NCI-H1436 (cell line): ENCODE measurements at regions not wholly inside any gene's neighbourhood (a gene's known extent, or its start where the extent isn't known, plus 50 kb on each side); places are given as distances from the start of the nearest gene placed in this dataset.
A peak's percentile ranks its signal among the peaks of the same experiment; 100 is the strongest.

Experiments used
- DNase-seq: peaks from one replicate; lab custom pipeline; 2025; lab: John Stamatoyannopoulos, UW

GRCh38 chr9:118059484-118060278 lies 355.5 kb downstream of the TLR4 start:
- peak; percentile 18 for DNase-seq

- no peak for DNase-seq
Measured at GRCh38 chr9:118083161-118083560, 379.0 kb downstream of the TLR4 start.

GRCh38 chr9:118088090-118088489 lies 383.9 kb downstream of the TLR4 start:
- no peak for DNase-seq

- no peak for DNase-seq
Measured at GRCh38 chr9:118091226-118091625, 387.0 kb downstream of the TLR4 start.

- no peak for DNase-seq
Measured at GRCh38 chr9:118091711-118092500, 387.7 kb downstream of the TLR4 start.

GRCh38 chr9:118094387-118094786 lies 390.2 kb downstream of the TLR4 start:
- DNase-seq, result no peak

GRCh38 chr9:118100529-118101419 lies 396.6 kb downstream of the TLR4 start:
- DNase-seq, result no peak

GRCh38 chr9:118104363-118104762 lies 400.2 kb downstream of the TLR4 start:
- no peak for DNase-seq

- no peak for DNase-seq
Measured at GRCh38 chr9:118108971-118109370, 404.8 kb downstream of the TLR4 start.

- no peak for DNase-seq
Measured at GRCh38 chr9:118109542-118109941, 405.3 kb downstream of the TLR4 start.

GRCh38 chr9:118121361-118121760 lies 417.2 kb downstream of the TLR4 start:
- DNase-seq, result no peak

GRCh38 chr9:118128313-118128712 lies 424.1 kb downstream of the TLR4 start:
- DNase-seq, result no peak

- no peak for DNase-seq
Measured at GRCh38 chr9:118129541-118129940, 425.3 kb downstream of the TLR4 start.

- DNase-seq, result no peak
Measured at GRCh38 chr9:118148990-118149389, 444.8 kb downstream of the TLR4 start.

- DNase-seq, result no peak
Measured at GRCh38 chr9:118156846-118157245, 452.6 kb downstream of the TLR4 start.

- DNase-seq, result no peak
Measured at GRCh38 chr9:118162716-118163115, 458.5 kb downstream of the TLR4 start.

GRCh38 chr9:118163751-118164150 lies 459.5 kb downstream of the TLR4 start:
- DNase-seq, result no peak

- DNase-seq, result no peak
Measured at GRCh38 chr9:118165451-118165850, 461.2 kb downstream of the TLR4 start.

- DNase-seq, result peak; percentile 58
Measured at GRCh38 chr9:118170032-118170955, 466.1 kb downstream of the TLR4 start.

GRCh38 chr9:118177241-118177640 lies 473.0 kb downstream of the TLR4 start:
- DNase-seq, result no peak

GRCh38 chr9:118183576-118183975 lies 479.4 kb downstream of the TLR4 start:
- DNase-seq, result no peak
